Adipocyte (in vitro differentiated cells): ENCODE measurements at regions not wholly inside any gene's neighbourhood (a gene's known extent, or its start where the extent isn't known, plus 50 kb on each side); places are given as distances from the start of the nearest gene placed in this dataset.

Experiments used
- DNase-seq: peaks from one replicate; pipeline ENCODE4 v3.0.0-alpha.2; 2015; ENCODE audit warnings: low read depth
- H3K27me3 ChIP-seq: replicated peaks from 2 replicates; pipeline ENCODE4 v1.7.0; 2013; ENCODE audit warnings: mild to moderate bottlenecking, low read length, moderate library complexity; ENCODE audit not compliant: control insufficient read depth, insufficient read depth
- H3K36me3 ChIP-seq: 2 replicates; pipeline ENCODE4 v1.7.0; 2013; ENCODE audit warnings: low read length, mild to moderate bottlenecking, moderate library complexity; ENCODE audit not compliant: control insufficient read depth, insufficient read depth, severe bottlenecking
- H3K4me1 ChIP-seq: 2 replicates; pipeline ENCODE4 v1.7.0; 2013; ENCODE audit warnings: mild to moderate bottlenecking, low read length, moderate library complexity; ENCODE audit not compliant: control insufficient read depth, insufficient read depth
- H3K4me3 ChIP-seq: 2 replicates; pipeline ENCODE4 v1.7.0; 2013; ENCODE audit warnings: mild to moderate bottlenecking, low read length, moderate library complexity
- H3K9ac ChIP-seq: 2 replicates; pipeline ENCODE4 v1.7.0; 2013; ENCODE audit warnings: mild to moderate bottlenecking, low read length, moderate library complexity
- H3K9me3 ChIP-seq: 2 replicates; pipeline ENCODE4 v1.7.0; 2013; ENCODE audit warnings: mild to moderate bottlenecking, low read length, moderate library complexity; ENCODE audit not compliant: control insufficient read depth

GRCh38 chr2:158905784-158906183 lies 62.7 kb upstream of the TANC1 start:
- Histone ChIP-seq H3K36me3 (no peaks in the 10 kb centered on the region), H3K9me3 (no peaks in the 10 kb centered on the region), H3K4me1 (no peaks in the 10 kb centered on the region), H3K4me3 (no peak overlapping the region), H3K27me3 (no peaks in the 10 kb centered on the region), H3K9ac (no peak overlapping the region)
- DNase-seq = no peak

DNA sequence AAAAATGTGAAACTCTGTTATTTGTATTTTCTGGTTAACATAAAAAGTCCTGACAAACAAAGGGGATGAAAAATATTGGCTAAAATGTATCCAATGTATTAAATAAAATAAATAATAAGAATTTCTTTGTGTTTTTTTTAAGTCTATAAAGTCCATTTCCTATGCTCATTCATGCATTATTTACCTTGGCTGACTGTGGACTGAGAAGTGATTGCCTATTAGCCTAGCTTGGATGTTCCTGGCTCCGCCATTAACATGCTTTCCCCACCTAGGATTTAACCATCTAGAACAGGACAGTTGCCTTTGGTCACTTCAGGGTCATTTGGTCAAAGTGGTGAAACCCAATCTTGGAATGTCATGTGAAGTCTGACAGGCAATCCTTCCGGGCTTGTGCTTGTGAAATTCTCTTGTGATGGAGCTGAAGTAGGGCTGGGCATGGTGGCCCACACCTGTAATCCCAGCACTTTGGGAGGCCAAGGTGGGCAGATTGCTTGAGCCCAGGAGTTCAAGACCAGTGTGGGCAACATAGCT lies 60.4 kb upstream of the TANC1 start:
- Histone ChIP-seq H3K27me3 (no peaks in the 10 kb centered on the region), H3K4me3 (no peak overlapping the region), H3K9ac (no peak overlapping the region), H3K4me1 (no peaks in the 10 kb centered on the region), H3K36me3 (no peaks in the 10 kb centered on the region), H3K9me3 (no peaks in the 10 kb centered on the region)
- DNase-seq = no peak

GRCh38 chr2:158912112-158912511 lies 56.3 kb upstream of the TANC1 start:
- Histone ChIP-seq H3K27me3 (no peaks in the 10 kb centered on the region), H3K9ac (no peak overlapping the region), H3K9me3 (no peaks in the 10 kb centered on the region), H3K36me3 (no peaks in the 10 kb centered on the region), H3K4me3 (no peak overlapping the region), H3K4me1 (peaks cover 6% of the 10 kb centered on the region)
- DNase-seq = no peak

DNA sequence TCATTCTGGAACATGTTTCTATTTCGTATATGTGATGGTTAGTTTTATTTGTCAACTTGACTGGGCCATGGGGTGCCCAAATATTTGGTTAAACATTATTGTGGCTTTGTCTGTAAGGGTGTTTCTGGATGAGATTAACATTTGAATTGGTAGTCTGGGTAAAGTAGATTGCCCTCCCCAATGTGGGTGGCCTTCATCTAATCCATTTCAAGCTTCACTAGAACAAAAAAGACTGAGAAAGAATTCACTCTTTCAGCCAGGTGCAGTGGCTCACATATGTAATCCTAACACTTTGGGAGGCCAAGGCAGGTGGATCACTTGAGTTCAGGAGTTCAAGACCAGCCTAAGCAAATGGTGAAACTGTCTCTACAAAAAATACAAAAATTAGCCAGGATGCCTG lies 55.7 kb upstream of the TANC1 start:
- no peaks in the 10 kb centered on the region for H3K36me3 ChIP-seq
- peaks cover 6% of the 10 kb centered on the region for H3K4me1 ChIP-seq
- DNase-seq = no peak
- no peak overlapping the region for H3K9ac ChIP-seq
- no peaks in the 10 kb centered on the region for H3K27me3 ChIP-seq
- no peaks in the 10 kb centered on the region for H3K9me3 ChIP-seq
- H3K4me3 ChIP-seq = no peak overlapping the region

GRCh38 chr2:158914066-158914465 lies 54.4 kb upstream of the TANC1 start:
- no peak overlapping the region for H3K4me3 ChIP-seq
- H3K27me3 ChIP-seq = no peaks in the 10 kb centered on the region
- no peaks in the 10 kb centered on the region for H3K9me3 ChIP-seq
- no peak for DNase-seq
- H3K9ac ChIP-seq = no peak overlapping the region
- peaks cover 6% of the 10 kb centered on the region for H3K4me1 ChIP-seq
- H3K36me3 ChIP-seq = no peaks in the 10 kb centered on the region

- DNase-seq = no peak
- Histone ChIP-seq H3K4me1 (peaks cover 6% of the 10 kb centered on the region), H3K9me3 (no peaks in the 10 kb centered on the region), H3K9ac (no peak overlapping the region), H3K27me3 (no peaks in the 10 kb centered on the region), H3K36me3 (no peaks in the 10 kb centered on the region), H3K4me3 (no peak overlapping the region)
These were observed 53.7 kb upstream of the TANC1 start for GRCh38 chr2:158914731-158915130.

GRCh38 chr2:158917121-158917520 lies 51.3 kb upstream of the TANC1 start:
- Histone ChIP-seq H3K4me1 (peaks cover 6% of the 10 kb centered on the region), H3K4me3 (no peak overlapping the region), H3K9ac (no peak overlapping the region), H3K36me3 (no peaks in the 10 kb centered on the region), H3K27me3 (no peaks in the 10 kb centered on the region), H3K9me3 (no peaks in the 10 kb centered on the region)
- DNase-seq = no peak

DNA sequence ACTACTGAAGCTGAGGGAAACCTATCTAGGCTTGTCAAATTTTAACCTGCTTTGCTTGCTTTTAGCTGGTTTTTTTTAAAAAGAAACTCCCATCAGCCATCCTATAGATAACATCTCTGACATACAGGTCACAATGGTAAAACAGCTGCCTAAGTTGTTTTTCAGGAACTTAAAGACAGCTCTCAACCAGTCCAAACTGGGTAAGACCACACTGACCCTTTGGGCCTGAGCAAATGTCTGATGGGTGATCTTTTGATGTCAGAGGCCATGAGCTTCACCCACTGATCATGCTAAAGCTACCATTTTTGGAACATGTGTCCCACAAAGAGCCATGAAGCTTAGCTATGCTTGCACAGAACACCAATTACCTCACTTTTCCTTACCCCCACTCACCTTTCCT lies 50.0 kb upstream of the TANC1 start:
- peaks cover 16% of the 10 kb centered on the region for H3K4me1 ChIP-seq
- no peak overlapping the region for H3K4me3 ChIP-seq
- H3K36me3 ChIP-seq = no peaks in the 10 kb centered on the region
- no peaks in the 10 kb centered on the region for H3K9me3 ChIP-seq
- no peak for DNase-seq
- no peaks in the 10 kb centered on the region for H3K27me3 ChIP-seq
- H3K9ac ChIP-seq = no peak overlapping the region
